ENCODE measurements at regions not wholly inside any gene's neighbourhood (a gene's known extent, or its start where the extent isn't known, plus 50 kb on each side); places are given as distances from the start of the nearest gene placed in this dataset.

DNA sequence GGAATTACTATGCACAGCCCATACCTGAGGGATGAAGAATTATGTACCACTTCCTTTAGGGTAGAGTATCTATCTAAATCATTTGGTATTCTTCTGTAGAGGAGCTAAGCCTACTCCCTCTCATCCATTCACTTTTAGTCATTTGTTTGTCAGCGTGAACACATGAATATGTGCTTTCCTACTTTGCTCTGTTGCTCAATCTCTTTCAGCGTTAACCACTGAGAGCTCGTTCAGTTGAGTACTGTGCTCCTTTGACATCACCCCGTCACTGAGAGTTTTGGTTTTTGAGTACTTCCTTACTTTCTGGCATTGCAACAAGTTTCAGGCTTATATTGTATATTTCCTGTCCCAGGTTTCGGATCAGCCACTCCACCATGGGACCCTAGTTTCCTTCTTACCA lies 700.6 kb downstream of the NLGN4X start:
- DNase-seq (ENCODE audit: low read depth): no peak
- TF ChIP-seq, protein P1, sequence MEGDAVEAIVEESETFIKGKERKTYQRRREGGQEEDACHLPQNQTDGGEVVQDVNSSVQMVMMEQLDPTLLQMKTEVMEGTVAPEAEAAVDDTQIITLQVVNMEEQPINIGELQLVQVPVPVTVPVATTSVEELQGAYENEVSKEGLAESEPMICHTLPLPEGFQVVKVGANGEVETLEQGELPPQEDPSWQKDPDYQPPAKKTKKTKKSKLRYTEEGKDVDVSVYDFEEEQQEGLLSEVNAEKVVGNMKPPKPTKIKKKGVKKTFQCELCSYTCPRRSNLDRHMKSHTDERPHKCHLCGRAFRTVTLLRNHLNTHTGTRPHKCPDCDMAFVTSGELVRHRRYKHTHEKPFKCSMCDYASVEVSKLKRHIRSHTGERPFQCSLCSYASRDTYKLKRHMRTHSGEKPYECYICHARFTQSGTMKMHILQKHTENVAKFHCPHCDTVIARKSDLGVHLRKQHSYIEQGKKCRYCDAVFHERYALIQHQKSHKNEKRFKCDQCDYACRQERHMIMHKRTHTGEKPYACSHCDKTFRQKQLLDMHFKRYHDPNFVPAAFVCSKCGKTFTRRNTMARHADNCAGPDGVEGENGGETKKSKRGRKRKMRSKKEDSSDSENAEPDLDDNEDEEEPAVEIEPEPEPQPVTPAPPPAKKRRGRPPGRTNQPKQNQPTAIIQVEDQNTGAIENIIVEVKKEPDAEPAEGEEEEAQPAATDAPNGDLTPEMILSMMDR (IDR thresholded peaks at IDR 0.05; ENCODE audit: low read depth, low read length, missing control alignments): no peak
- H3K4me3 ChIP-seq (ENCODE audit: low read depth, low read length): no peak overlapping the region

DNA sequence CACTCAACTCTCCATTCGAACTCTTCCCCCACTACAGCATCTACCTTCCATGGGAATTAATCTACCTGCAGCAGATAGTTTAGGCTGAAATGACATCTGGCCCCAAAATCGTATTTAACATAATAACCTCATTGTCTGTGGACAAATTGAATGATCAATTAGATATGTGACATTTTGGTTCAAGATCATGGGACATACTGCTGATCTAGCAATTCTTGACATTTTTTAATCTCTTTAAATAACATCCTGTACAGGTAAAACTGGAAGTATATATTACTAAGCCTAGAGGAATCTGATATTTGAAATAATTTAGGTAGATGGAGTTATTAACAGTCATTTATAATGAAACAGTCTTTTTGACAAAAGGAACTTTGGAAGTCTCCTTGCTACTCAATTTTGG lies 702.5 kb downstream of the NLGN4X start:
- TF ChIP-seq, protein P1 (IDR thresholded peaks at IDR 0.05; ENCODE audit: low read depth, low read length, missing control alignments): no peak
- no peak for DNase-seq (ENCODE audit: low read depth)
- no peak overlapping the region for H3K4me3 ChIP-seq (ENCODE audit: low read depth, low read length)

DNA sequence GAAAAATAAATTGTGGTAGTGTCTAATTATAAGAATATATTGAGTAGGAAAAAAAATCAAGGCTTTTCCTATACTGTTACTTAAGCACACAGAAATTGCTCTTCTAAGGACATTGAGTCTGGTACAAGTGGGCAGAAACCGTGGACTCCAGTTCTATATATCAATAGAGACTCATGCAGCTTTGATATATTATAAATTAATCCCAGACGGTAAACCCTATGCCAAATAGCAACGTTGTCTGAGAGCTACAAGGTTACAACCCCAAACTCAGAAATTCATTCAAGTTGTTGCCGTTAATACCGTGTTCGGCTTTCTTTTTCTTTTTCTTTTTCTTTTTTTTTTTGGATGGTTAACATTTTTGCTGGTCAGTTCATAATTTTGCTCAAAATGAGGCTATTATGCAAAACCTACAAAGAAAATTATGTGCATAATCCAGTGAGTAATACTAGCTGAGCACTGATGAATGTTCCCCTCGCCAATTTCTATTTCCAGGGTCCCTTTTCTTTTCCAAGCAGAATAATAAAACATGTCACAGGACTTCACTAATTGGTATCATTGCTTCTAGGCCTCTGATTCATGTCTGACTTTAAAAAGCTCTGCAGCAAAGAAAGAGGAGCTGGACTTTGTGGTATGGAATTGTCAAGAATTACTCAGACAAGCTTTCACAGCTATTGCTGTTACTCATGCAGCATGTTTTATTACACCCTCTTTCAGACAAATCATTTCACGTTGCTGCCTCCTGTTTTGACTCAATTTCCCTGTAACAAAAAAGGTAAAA lies 737.7 kb downstream of the NLGN4X start:
- TF ChIP-seq, protein P1 (IDR thresholded peaks at IDR 0.05; ENCODE audit: low read depth, low read length, missing control alignments): no peak
- no peak for DNase-seq (ENCODE audit: low read depth)
- no peak overlapping the region for H3K4me3 ChIP-seq (ENCODE audit: low read depth, low read length)

DNA sequence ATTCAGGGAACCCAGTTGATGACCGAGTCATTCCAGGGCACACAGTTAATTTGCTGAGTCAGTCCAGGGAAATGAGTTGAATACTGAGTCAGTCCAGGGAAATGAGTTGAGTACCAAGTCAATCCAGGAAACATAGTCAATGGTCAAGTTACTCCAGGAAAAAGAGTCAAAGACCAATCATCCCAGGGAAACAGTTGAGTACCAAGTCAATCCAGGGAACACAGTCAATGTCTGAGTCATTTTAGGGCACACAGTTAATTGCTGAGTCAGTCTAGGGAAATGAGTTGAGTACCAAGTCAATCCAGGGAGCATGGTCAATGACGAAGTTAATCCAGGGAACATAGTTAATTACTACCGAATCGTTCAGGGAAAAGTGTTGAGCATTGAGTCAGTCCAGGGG lies 754.4 kb downstream of the NLGN4X start:
- no peak for DNase-seq (ENCODE audit: low read depth)
- no peak overlapping the region for H3K4me3 ChIP-seq (ENCODE audit: low read depth, low read length)
- TF ChIP-seq, protein P1 (IDR thresholded peaks at IDR 0.05; ENCODE audit: low read depth, low read length, missing control alignments): no peak

DNA sequence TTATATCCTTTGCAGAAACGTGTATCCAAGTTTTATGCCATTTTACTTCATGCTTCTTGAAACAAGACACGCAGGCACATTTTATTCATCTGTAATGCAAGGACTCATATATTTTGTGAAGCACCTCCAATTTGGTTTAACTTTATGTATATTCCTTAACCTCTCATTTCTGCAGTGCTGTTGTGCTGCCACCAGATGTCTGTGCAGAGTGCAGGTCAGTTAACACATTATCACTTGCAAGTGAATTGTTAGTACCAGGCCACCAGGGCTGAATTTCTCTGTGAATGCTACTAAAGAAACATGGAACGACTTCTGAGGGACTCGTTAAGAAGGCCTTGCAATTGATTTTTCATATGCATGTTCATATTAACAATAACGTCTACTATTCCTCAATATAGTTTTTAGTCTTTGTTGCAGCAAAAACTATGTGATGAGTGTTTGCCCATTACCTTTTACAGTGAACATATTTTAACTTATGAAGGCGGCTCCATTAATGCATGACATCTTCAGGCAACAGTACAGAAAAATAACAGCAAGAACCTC lies 770.3 kb downstream of the NLGN4X start:
- H3K4me3 ChIP-seq (ENCODE audit: low read depth, low read length): no peak overlapping the region
- no peak for DNase-seq (ENCODE audit: low read depth)
- TF ChIP-seq, protein P1 (IDR thresholded peaks at IDR 0.05; ENCODE audit: low read depth, low read length, missing control alignments): no peak

DNA sequence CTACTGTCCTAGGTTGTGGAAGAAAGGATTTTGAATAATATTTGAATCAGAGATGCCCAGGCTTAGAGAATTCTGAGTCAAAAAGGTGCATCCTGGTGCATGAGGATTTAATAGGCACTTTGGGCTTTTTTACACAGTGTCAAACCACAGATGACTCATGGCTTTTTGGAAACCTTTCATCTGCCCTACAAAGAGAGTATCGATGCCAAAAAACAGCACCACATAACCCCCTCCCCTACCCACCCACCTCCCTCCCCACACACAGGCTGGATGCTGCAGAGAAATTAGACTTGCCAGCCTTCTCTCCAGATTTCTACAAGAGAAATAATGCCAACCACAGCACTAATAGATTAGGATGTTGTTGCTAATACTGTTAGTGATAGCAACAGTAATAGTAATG lies 779.3 kb downstream of the NLGN4X start:
- TF ChIP-seq, protein P1 (IDR thresholded peaks at IDR 0.05; ENCODE audit: low read depth, low read length, missing control alignments): no peak
- H3K4me3 ChIP-seq (ENCODE audit: low read depth, low read length): no peak overlapping the region
- no peak for DNase-seq (ENCODE audit: low read depth)

DNA sequence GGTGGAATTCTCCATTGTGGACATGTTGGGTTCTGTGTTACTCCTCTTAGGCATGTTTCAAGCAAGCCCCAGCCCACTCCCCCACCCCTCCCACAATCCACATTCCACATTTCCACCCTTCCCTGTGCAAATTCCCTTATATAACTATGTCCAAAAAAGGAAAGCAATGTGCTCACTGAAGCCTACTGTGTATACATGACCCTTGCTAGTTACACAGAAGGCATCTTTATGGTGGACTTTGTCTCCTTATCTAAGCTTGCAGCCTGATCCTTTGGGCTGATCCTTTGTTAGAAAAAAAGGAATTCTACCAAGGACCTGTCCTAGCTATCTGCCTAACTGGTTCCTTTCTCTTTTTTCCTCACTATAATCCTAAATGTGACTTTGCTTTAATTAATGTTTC lies 796.8 kb downstream of the NLGN4X start:
- TF ChIP-seq, protein P1 (IDR thresholded peaks at IDR 0.05; ENCODE audit: low read depth, low read length, missing control alignments): no peak
- no peak overlapping the region for H3K4me3 ChIP-seq (ENCODE audit: low read depth, low read length)
- no peak for DNase-seq (ENCODE audit: low read depth)

Data from GM12864 (cell line).